ENCODE measurements at regions not wholly inside any gene's neighbourhood (a gene's known extent, or its start where the extent isn't known, plus 50 kb on each side); places are given as distances from the start of the nearest gene placed in this dataset.
"Not testable (repeated sequence)": the region's sequence is repeated elsewhere in the genome, so short reads cannot be mapped to it uniquely, and the experiment has no call there.

DNA sequence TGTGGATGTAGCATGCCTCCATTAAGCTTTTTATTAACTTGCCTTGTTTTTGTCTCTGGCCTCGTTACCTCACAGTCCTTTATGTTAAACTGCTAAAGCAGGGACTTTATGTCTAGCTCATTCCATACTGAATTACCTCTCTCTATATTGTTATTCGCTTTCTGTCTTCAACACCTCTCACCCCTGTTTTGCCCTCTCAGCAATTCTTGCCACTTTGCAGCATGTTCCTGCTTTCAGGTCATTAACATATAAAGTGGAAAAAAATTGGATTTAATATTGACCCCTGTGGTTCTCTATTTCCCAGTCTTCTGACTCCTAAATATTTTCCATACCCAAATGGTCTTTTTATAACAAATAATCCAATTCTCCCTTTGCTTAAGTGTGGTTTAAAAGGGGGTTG is 810.4 kb upstream of the KIF2B start:
- DNase-seq = no peak

DNA sequence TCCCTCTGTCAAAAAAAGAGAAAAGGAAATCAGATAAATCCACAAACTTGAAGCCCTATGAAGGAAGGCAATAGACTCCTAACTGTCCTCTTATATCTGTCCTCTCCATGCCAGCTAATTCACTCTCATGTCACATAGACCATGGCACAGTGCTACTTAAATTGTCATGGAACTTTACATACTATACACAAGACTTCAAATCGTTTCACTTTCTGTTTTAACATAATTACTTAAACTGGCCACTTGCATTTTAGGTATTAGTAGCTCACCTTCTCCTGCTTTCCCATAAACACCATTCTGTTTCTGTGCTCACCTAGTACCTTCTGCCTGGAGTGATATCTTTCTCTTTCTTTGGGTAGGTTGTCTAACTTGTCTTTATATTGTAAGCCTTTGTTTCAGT is 816.7 kb upstream of the KIF2B start:
- DNase-seq = no peak

DNA sequence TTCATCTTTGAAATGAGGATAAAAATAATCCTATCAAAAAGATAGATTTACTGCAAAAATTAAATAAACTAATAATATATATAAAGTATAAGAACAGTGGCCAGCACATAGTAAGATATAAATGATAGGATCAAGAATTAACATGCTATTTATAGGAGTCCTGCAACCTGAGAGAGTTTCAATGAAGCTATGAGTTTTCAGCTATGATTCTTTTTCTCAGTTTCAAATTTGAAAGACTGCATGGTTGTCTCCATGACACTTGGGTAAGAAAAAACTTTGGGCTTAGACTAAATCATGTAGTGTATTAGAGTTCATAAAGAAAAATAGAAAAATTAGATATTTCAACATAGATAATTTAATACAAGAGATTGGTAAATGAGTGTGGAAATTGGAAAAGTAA is 817.8 kb upstream of the KIF2B start:
- no peak for DNase-seq

DNA sequence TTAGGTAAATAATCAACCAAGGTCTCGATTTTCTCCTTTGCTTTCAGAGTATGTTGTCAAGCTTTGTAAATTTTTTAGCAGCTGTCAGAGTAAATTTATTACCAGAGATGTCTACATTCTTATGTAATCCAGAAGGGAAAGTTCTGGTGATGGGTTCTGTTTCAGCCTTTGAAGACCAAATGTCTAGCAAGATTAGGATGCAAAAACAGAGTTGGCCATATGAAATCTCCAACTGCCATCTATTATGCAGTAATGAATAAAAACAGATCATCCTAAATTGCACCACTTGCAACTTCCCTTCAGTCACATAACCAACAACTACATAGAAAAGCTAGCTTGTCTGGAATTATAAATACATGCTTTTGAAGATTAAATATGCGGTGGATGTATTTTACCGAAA is 826.8 kb upstream of the KIF2B start:
- DNase-seq = no peak

DNA sequence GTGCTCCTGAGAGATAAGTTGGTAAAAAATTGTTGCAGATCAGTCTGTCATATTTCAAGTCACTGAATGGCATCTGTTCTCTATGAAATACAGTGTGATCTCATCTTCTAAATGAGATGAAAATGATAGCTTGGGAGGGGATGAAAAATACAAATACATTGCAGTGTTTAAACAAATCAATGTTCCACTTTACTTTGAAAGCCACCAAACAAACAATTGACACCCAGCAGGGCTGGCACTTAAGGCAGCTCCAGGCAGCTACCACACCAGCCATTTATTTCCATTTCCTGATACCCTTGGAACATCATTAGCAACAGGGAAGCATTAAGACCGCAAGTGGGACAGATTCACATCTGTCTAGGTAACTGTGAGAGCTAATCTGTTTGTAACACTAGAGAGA is 827.6 kb upstream of the KIF2B start:
- DNase-seq = no peak

DNA sequence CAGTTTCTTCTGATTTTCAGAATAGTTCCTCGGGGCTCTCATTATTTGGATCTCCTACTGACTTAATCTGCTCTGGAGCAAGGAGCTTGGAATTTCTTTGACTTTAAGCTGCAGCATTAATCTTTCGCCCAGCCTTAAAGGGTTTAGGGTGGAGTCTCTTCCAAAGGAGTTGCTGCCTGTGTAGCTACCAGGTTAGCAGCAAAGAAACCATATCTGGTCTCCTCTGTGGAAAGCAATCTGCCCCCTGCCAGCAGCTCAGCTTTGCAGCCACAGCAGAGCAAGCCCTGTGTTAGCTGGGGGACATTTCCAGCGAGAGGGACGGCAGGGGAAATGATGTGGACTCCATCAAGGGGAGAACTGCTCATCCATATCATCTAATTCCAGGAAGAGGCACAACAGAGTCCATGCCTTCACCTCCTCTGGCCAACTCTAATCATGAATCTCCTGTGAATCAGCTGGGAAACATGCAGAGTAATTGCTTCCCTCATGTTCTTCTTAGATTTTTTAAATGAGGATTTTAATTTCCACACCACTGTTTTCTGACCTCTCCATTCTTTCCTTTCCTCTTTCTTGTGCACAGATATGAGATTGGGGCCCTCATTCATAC is 827.6 kb upstream of the CA10 start:
- DNase-seq = no peak

DNA sequence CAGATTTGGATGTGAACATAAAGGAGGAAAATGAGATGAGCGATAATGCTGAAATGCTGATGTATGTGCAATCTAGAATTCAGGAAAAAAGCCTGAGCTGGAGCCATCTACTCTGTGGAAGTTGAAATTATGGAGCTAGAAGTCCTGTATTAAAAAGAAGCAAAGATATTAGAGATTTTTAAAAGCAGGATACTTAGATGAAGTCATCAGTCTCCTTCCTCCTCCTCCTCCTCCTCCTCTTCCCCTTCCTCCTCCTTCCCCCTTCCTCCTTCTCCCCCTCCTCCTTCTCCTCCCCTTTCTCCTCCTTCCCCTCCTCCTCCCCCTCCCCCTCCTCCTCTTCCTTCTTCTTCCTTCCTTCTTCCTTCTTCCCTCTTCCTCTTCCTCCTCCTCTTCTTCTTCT is 823.8 kb upstream of the CA10 start:
- no peak for DNase-seq

DNA sequence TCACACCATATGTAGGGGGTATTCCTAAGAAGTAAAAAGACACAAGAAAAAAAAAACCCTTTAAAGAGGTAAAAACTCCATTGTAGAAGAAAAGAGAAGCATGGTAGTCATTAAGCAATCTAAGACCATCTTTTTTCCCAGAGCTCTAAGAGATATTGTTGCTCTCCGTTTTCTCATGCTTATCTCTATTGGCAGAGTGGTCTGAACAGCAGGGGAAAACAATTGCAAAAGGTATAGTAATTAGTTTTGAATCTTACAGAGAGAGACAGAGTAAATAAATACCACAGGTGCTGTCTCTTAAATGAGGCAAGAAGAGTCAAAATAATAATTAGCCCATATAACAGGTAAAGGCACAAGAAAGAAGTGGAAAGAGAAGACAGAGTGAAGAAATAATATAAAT is 821.4 kb upstream of the CA10 start:
- DNase-seq = no peak

DNA sequence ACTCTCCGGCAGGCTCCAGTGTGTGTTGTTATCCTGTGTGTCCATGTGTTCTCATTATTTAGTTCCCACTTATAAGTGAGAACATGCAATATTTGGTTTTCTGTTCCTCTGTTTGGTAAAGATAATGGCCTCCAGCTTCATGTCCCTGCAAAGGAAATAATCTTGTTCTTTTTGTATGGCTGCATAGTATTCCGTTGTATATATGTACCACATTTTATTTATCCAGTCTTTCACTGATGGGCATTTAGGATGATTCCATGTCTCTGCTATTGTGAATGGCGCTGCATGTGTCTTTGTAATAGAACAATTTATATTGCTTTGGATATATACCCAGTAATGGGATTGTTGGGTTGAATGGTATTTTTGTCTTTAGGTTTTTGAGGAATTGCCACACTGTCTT is 807.3 kb upstream of the CA10 start:
- DNase-seq = no peak

DNA sequence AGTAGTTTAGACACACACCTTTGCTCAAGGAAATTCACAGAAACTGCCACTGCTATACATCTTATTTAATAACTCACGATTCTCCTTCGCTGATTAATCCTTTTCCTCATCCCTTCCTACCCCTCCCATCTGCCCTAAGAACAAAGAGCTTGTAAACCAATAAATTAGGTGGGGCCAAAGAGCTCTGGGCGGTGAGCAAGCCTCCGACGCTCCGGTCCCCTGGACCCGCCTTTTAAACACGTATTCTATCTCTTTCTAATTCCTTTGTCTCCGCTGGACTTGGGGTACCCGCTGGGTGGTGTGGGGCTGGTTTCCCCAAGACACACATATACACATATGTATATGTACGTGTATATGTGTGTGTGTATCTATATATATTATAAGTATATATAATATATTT is 803.2 kb upstream of the CA10 start:
- not testable (repeated sequence) for DNase-seq

DNA sequence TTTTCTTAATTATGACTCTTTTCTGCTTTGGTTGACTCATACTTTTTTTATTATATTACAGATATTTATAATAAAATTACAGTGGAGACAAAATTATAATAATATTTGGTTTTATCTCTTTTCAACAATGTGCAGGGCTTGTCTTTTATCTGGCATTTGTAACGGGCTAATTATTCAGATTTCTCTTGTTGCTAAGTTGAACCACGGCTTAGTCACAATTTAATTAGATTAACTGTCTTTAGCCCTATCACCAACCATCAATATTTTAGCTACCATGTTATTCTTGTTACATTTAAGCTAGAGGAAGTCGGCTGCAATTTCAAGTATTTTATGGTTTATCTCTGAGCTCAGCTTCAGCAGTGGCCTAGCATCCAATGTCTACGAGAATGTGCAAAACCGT is 798.9 kb upstream of the CA10 start:
- no peak for DNase-seq

DNA sequence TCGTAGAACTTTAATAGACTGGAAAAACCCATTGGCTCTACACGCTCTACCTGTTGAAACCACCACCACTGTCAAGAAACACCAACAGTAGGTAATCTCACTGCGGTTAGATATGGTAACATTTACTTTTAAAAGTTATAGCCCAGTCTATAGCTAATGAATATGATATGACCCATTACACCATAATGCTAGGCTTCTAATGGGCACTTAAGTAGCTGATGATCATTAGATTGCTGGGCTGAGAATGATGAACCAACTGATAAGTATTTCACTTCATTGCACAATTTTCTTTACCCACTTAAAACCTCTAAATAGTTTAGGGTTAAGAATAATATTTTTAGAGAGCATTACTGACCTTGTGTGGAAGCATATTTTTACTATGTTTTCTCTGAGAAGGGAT is 788.9 kb upstream of the CA10 start:
- no peak for DNase-seq

DNA sequence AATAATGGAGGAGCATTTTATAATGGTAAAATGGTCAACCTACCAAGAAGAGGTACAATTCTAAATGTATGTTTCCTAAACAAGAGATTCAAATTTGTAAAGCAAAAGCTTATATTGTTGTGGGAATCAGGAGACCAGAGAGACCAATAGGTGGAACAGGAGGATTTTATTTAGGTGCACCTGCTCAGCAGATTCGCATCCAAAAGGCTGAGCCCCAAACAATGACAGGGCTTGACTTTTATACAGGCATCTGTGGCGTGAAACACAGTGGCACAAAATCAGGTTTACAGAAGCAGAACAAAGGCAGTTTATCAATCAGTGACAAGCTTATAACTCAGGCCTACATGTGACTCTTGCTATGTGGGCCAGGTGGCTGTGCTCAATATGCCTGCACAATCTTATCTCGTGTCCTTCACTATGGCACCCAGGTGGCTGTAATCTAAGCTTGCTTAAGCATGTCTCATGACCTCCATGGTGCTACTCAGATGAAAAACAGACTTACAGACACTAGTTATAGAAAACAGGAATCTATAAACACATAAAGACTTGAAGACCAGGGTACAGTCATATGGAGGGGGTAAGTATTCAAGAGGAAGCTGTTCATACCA is 780.2 kb upstream of the CA10 start:
- DNase-seq = no peak

DNA sequence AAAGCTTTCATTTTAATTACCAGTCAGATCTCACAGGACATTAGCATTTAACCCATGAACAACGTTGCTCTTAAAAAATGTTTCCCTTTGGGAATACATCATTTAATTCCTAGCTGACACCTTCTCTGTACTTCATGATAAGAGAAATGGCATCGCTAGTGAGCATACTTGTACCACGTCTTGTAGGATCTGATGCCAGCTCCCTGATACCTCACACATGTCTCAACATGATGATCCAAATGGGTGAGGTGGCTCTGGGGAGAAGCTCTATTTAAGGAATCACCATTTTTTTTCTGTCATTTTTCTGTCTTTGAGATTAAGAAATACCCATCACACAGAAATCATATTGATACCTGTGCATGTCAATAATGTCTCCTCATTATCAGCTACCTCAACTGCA is 772.1 kb upstream of the CA10 start:
- DNase-seq = no peak

DNA sequence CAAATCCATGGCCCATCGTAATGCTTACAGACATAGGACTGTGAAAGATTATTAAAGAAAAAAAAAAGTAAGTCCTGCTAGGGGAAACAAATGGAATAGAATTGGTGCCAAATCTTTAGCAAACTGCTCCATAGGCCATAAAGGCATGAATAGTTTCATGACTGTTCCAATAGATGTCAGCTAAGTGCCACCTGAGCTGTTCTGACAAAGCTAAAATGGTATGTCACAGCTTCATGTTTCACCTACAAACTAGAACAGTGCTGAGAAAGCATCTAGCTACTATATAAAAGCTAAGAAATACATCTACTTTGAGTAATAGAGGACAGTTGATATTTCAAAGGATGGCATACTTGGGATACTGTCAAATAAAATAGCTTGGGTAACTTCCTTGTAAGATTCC is 771.6 kb upstream of the CA10 start:
- no peak for DNase-seq

DNA sequence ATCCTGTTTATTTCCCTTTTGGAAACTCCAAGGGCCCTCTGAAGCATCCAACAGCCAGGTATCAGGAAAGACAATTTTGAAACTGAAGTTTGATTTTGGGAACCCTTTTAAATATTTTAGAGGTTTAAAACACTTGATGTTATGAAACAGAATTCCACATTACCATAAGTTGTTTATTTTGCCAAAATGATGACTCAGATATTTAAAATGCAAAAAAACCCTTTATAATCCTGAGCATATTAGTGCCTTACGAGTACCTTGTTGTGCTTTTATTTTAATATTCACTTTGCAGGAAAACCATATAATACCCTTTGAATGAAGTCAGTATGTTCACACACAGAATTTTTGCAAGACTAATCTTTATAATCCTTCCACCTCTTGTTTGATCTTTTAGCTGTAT is 765.1 kb upstream of the CA10 start:
- DNase-seq = no peak

DNA sequence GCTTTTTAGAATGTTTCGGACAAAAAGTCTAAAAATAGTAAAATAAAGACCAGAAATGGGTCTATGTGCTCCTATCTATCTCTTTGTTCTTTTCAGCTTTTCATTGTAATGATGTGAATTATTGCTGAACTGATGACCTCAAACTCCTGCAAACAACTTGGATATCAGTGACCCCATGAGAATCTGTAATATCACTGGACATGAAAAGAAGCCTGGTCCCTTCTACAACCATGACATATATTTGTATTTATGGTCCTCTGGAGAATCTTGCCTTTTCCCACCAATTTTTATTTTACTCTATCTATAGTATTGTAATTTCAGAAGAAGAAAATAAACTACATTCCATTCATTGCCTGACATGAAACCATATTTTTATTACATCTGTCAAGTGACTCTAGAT is 740.7 kb upstream of the CA10 start:
- no peak for DNase-seq

DNA sequence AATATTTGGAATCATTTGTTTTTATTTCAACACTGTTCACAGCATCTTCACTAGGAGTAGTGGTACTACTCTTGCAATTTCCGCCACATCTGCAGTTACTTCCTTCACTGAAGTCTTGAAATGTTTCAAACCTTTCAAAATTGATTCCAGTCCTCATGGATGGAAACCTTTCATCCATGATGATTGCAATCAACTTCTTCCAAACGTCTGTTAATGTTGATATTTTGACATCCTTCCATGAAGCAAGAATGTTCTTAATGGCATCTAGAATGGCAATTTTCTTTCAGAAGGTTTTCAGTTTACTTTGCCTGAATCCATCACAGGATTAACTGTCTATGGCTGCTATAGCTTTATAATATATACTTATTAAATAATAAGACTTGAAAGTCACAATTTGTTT is 736.8 kb upstream of the CA10 start:
- DNase-seq = no peak

DNA sequence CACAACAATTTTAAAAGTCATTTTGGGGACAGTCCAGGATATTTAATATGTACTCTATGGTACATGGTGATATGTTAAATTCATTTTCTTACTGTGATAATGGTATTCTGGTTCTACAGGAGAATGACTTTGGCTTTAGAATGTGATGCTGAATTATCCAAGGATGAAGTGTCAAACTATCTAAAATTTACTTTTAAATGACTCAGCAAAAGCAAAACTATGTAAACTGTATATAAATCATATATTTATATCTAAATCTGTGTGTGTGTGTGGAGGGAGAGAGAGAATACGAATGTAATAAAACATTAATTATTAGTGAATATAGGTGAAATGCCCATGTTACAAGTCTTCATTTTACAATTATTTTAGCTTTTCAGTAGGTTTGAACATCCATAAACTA is 733.8 kb upstream of the CA10 start:
- DNase-seq = no peak

DNA sequence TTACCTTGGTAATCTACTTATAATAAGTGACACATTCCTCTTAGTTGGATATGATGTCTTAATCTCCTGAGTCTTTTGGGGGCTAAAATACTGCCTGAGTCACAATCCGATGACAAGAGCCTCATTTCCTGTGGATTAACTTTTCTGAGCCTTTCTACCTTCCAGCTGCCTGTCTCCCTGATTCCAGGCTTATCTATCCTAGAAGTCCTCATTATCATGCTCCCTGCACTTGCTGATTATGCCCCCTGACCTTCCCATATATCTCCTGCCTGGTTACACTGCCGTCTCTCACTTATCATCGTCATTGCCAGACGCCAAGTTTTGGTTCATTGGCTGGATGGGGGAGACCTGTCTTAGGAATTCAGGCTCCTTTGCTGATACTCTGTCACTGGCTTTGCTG is 727.4 kb upstream of the CA10 start:
- no peak for DNase-seq

DNA sequence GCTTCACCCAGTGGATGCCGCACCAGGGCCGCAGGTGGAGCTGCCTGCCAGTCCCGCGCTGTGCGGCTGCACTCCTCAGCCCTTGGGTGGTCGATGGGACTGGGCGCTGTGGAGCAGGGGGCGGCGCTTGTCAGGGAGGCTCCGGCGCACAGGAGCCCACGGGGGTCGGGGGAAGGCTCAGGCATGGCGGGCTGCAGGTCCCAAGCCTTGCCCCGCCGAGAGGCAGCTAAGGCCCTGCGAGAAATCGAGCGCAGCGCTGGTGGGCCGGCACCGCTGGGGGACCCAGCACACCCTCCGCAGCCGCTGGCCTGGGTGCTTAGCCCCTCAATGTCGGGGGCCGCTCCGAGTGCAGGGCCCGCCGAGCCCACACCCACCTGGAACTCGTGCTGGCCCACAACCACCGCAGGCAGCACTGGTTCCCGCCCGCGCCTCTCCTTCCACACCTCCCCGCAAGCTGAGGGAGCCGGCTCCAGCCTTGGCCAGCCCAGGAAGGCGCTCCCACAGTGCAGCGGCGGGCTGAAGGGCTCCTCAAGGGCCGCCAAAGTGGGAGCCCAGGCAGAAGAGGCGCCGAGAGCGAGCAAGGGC is 725.5 kb upstream of the CA10 start:
- DNase-seq = not testable (repeated sequence)

DNA sequence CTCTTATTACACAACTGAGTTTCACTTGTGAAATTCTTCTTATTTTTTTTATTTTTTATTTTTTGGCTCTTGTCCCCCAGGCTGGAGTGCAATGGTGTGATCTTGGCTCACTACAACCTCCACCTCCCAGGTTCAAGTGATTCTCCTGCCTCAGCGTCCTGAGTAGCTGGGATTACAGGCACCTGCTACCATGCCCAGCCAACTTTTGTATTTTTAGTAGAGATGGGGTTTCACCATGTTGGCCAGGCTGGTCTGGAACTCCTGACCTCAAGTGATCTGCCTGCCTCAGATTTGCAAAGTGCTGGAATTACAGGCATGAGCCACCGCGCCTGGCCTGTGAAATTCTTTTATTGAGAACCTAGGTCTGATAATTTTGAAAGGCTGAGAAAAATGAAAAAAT is 688.3 kb upstream of the CA10 start:
- not testable (repeated sequence) for DNase-seq

DNA sequence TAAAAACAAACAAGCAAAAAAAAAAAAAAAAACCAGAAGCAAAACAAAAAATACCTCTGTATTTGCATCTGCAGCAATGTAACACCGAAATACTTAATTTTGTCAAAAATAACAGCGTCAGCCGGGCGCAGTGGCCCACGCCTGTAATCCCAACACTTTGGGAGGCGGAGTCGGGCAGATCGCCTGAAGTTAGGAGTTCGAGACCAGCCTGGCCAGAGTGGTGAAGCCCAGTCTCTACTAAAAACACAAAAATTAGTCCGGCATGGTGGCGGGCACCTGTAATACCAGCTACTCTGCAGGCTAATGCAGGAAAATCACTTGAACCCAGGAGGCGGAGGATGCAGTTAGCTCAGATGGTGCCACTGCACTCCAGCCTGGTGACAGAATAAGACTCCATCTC is 683.5 kb upstream of the CA10 start:
- no peak for DNase-seq

DNA sequence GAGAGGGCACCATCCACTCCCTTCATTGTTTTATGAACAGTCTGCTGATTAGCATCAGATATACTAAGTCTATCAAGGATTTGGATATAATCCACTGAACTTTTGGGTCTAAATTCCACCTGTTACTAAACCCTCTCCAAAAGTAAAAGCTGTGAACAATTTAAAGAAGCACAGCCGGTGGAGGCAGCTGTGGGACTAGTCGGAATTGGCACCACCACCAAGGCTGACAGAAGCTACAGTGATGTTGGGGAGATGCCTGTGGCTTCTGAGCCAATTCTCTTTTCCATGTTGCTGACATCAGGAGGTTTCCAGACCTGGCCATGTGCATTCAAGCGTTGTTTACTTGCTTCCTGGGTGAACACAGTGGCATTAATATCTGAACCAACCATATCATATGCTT is 679.0 kb upstream of the CA10 start:
- DNase-seq = no peak

DNA sequence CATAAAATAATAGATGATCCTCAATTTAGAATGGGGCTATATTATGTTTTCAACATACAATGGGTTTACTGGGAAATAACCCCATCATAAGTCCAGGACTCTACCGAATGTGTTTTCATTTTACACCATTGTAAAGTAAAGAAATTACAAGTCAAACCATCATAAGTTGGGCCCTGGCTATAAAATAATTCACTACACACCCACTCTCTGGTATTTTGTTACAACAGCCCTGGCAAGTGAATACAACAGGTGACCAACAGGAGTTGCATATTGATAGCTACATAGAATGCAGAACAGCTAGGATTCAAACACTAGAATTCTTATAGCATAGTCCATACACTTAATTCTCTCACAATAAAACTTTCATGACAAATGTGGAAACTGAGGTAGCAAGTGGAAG is 673.0 kb upstream of the CA10 start:
- DNase-seq = no peak

Measured in GF-D8 (cell line).